PC-3 (cell line): ENCODE measurements at regions not wholly inside any gene's neighbourhood (a gene's known extent, or its start where the extent isn't known, plus 50 kb on each side); places are given as distances from the start of the nearest gene placed in this dataset.
A peak's percentile ranks its signal among the peaks of the same experiment; 100 is the strongest.

Experiments
- ATAC-seq: fragments of 200-7000 bp; cut with Tn5 transposase; 2 replicates; pipeline ENCODE4 v1.9.1; 2020; ENCODE audit warnings: mild to moderate bottlenecking, moderate library complexity
- BruUV-seq: library from RNA; stranded (reverse); fragments of 400-500 nt; replicated peaks from 2 replicates; lab custom pipeline; 2021; lab: Mats Ljungman, UMichigan
- CTCF ChIA-PET: fragments of 300-600 bp; sonication (Branson Sonifier 250); formaldehyde crosslinking; loops from one replicate; lab custom pipeline; 2022; ENCODE audit warnings: antibody characterized with exemption; lab: Charles Lee
- POLR2A ChIA-PET: fragments of 300-600 bp; sonication (Branson Sonifier 250); formaldehyde crosslinking; loops from one replicate; lab custom pipeline; 2022; ENCODE audit warnings: antibody characterized with exemption; ENCODE audit not compliant: unreplicated experiment; lab: Charles Lee
- DNase-seq: peaks from one replicate; pipeline ENCODE4 v3.0.0-alpha.2; 2015
- H2AFZ ChIP-seq: fragments of 300-600 bp; sonication (generic); 2 replicates; pipeline ENCODE4 v1.6.0; 2016; ENCODE audit warnings: antibody characterized with exemption, low read length
- H3F3A ChIP-seq: fragments of 300-600 bp; sonication (generic); one replicate; pipeline ENCODE4 v1.6.0; 2017; ENCODE audit warnings: antibody characterized with exemption, low read length, control low read depth, mild to moderate bottlenecking; ENCODE audit not compliant: unreplicated experiment
- H3K27ac ChIP-seq: fragments of 300-600 bp; sonication (generic); 2 replicates; pipeline ENCODE4 v1.5.1; 2016; ENCODE audit warnings: mild to moderate bottlenecking, low read length
- H3K27me3 ChIP-seq: fragments of 300-600 bp; sonication (generic); 2 replicates; pipeline ENCODE4 v1.6.1; 2016; ENCODE audit warnings: low read length, mixed read lengths
- H3K36me3 ChIP-seq: fragments of 300-600 bp; sonication (generic); 2 replicates; pipeline ENCODE4 v1.6.1; 2016; ENCODE audit warnings: low read depth, mixed run types, low read length, mixed read lengths
- H3K4me1 ChIP-seq: fragments of 300-600 bp; sonication (generic); 2 replicates; pipeline ENCODE4 v1.5.1; 2016; ENCODE audit warnings: low read length; ENCODE audit not compliant: insufficient read depth
- H3K4me2 ChIP-seq: fragments of 300-600 bp; sonication (generic); 2 replicates; pipeline ENCODE4 v1.6.0; 2016; ENCODE audit warnings: low read length
- H3K4me3 ChIP-seq: fragments of 300-600 bp; sonication (generic); 2 replicates; pipeline ENCODE4 v1.5.1; 2016; ENCODE audit warnings: mild to moderate bottlenecking, low read length, mixed read lengths
- H3K79me2 ChIP-seq: fragments of 300-600 bp; sonication (generic); 2 replicates; pipeline ENCODE4 v1.6.1; 2017; ENCODE audit warnings: low read length, mixed read lengths
- H3K9ac ChIP-seq: fragments of 300-600 bp; sonication (generic); 2 replicates; pipeline ENCODE4 v1.6.0; 2016; ENCODE audit warnings: mild to moderate bottlenecking, low read length
- H3K9me2 ChIP-seq: fragments of 300-600 bp; sonication (generic); replicated peaks from 2 replicates; pipeline ENCODE4 v1.6.1; 2016; ENCODE audit warnings: mixed run types, low read length, mixed read lengths
- H3K9me3 ChIP-seq: fragments of 300-600 bp; sonication (generic); 2 replicates; pipeline ENCODE4 v1.6.1; 2016; ENCODE audit warnings: low read length, mixed read lengths
- H4K20me1 ChIP-seq: fragments of 300-600 bp; sonication (generic); 2 replicates; pipeline ENCODE4 v1.6.1; 2016; ENCODE audit warnings: low read length, mixed read lengths
- CTCF ChIP-seq: fragments of 300-600 bp; sonication (generic); conservative IDR thresholded peaks from 2 replicates; pipeline ENCODE4 v1.5.1; 2017; ENCODE audit warnings: antibody characterized with exemption, low read depth, mild to moderate bottlenecking, low read length
- EZH2 ChIP-seq: fragments of 300-600 bp; sonication (generic); IDR thresholded peaks from one replicate; pipeline ENCODE4 v1.6.1; 2017; ENCODE audit warnings: antibody characterized with exemption, mild to moderate bottlenecking, low read length; ENCODE audit not compliant: unreplicated experiment
- EZH2phosphoT487 ChIP-seq: fragments of 300-600 bp; sonication (generic); IDR thresholded peaks from 2 replicates; pipeline ENCODE4 v1.6.1; 2018; ENCODE audit warnings: mild to moderate bottlenecking, antibody characterized with exemption, low read length, borderline replicate concordance
- intact Hi-C: fragments of 100-400 bp; cut with micrococcal nuclease; formaldehyde crosslinking; loops from 2 replicates; pipeline ENCODE4 v1.9.0; 2023

- peaks cover 24% of the 10 kb centered on the region for H3K4me1 ChIP-seq
- no peaks in the 10 kb centered on the region for H3K36me3 ChIP-seq
- H4K20me1 ChIP-seq = no peaks in the 10 kb centered on the region
- ATAC-seq (no peak), DNase-seq (no peak)
- no TSS peak for BruUV-seq
- no peak overlapping the region for H2AFZ ChIP-seq
- H3K9me3 ChIP-seq = no peaks in the 10 kb centered on the region
- TF ChIP-seq EZH2 (no peak), CTCF (no peak), EZH2phosphoT487 (no peak)
- no peaks in the 10 kb centered on the region for H3K79me2 ChIP-seq
- no peak overlapping the region for H3K4me3 ChIP-seq
- POLR2A ChIA-PET = no interaction called here
- no peaks in the 10 kb centered on the region for H3F3A ChIP-seq
- intact Hi-C loops = no loop called here
- no peaks in the 10 kb centered on the region for H3K9me2 ChIP-seq
- CTCF ChIA-PET = no interaction called here
- no peak overlapping the region for H3K4me2 ChIP-seq
- no peak overlapping the region for H3K27ac ChIP-seq
- H3K9ac ChIP-seq = no peak overlapping the region
- no peaks in the 10 kb centered on the region for H3K27me3 ChIP-seq
These were observed 134.1 kb downstream of the RPLP1 start for GRCh38 chr15:69586721-69587120.

- no peak overlapping the region for H3K27ac ChIP-seq
- no peaks in the 10 kb centered on the region for H3K36me3 ChIP-seq
- TF ChIP-seq EZH2phosphoT487 (no peak), CTCF (no peak), EZH2 (no peak)
- no peaks in the 10 kb centered on the region for H3K27me3 ChIP-seq
- no peak overlapping the region for H3K4me3 ChIP-seq
- 0 out of 2 replicates have a peak overlapping the region, but pooled peaks have one; percentile 9 for H3K4me2 ChIP-seq
- H3K9me2 ChIP-seq = no peaks in the 10 kb centered on the region
- CTCF ChIA-PET = no interaction called here
- H3K9me3 ChIP-seq = no peaks in the 10 kb centered on the region
- POLR2A ChIA-PET = no interaction called here
- H3K9ac ChIP-seq = no peak overlapping the region
- H4K20me1 ChIP-seq = no peaks in the 10 kb centered on the region
- ATAC-seq (no peak), DNase-seq (peak; percentile 45)
- H2AFZ ChIP-seq = no peak overlapping the region
- intact Hi-C loops = no loop called here
- no TSS peak for BruUV-seq
- no peaks in the 10 kb centered on the region for H3K79me2 ChIP-seq
- H3F3A ChIP-seq = no peaks in the 10 kb centered on the region
- H3K4me1 ChIP-seq = peaks cover 34% of the 10 kb centered on the region
These were observed 135.3 kb downstream of the RPLP1 start for GRCh38 chr15:69587723-69588426.

GRCh38 chr15:69590201-69590710 is 137.6 kb downstream of the RPLP1 start:
- DNase-seq (no peak), ATAC-seq (no peak)
- Histone ChIP-seq H2AFZ (no peak overlapping the region), H3K4me1 (peaks cover 51% of the 10 kb centered on the region), H3K4me2 (no peak overlapping the region), H3K27ac (no peak overlapping the region), H3K36me3 (no peaks in the 10 kb centered on the region), H3K9ac (no peak overlapping the region), H3F3A (no peaks in the 10 kb centered on the region), H3K79me2 (no peaks in the 10 kb centered on the region), H3K27me3 (no peaks in the 10 kb centered on the region), H3K9me3 (no peaks in the 10 kb centered on the region), H3K4me3 (no peak overlapping the region), H4K20me1 (no peaks in the 10 kb centered on the region), H3K9me2 (no peaks in the 10 kb centered on the region)
- TF ChIP-seq EZH2 (no peak), CTCF (no peak), EZH2phosphoT487 (no peak)
- intact Hi-C loops = loop anchor here (5.0 kb wide), 2 partner anchors 113 to 917 kb away; no protein-coding TSS in a partner anchor
- CTCF ChIA-PET = no interaction called here
- POLR2A ChIA-PET = no interaction called here
- no TSS peak for BruUV-seq
